Kidney epithelial cell (primary cell): ENCODE measurements at regions not wholly inside any gene's neighbourhood (a gene's known extent, or its start where the extent isn't known, plus 50 kb on each side); places are given as distances from the start of the nearest gene placed in this dataset.
A peak's percentile ranks its signal among the peaks of the same experiment; 100 is the strongest.

Source experiments
- DNase-seq: peaks from one replicate; pipeline ENCODE4 v3.0.0-alpha.2; 2010; ENCODE audit warnings: low read depth
- H3K27me3 ChIP-seq: 2 replicates; pipeline ENCODE4 v1.6.0; 2011; ENCODE audit warnings: low read length; ENCODE audit not compliant: control insufficient read depth, insufficient read depth
- H3K36me3 ChIP-seq: 2 replicates; pipeline ENCODE4 v1.5.1; 2011; ENCODE audit warnings: low read length; ENCODE audit not compliant: control insufficient read depth, insufficient read depth
- H3K4me3 ChIP-seq: 2 replicates; pipeline ENCODE4 v1.5.1; 2011; ENCODE audit warnings: low read depth, mild to moderate bottlenecking, control low read depth, low read length
- TF ChIP-seq, protein P1 (sequence below): IDR thresholded peaks from 2 replicates; pipeline ENCODE4 v1.5.1; 2011; ENCODE audit warnings: mild to moderate bottlenecking, moderate library complexity, low read length, control low read depth, inconsistent platforms; ENCODE audit not compliant: insufficient read depth, poor library complexity, severe bottlenecking

DNA sequence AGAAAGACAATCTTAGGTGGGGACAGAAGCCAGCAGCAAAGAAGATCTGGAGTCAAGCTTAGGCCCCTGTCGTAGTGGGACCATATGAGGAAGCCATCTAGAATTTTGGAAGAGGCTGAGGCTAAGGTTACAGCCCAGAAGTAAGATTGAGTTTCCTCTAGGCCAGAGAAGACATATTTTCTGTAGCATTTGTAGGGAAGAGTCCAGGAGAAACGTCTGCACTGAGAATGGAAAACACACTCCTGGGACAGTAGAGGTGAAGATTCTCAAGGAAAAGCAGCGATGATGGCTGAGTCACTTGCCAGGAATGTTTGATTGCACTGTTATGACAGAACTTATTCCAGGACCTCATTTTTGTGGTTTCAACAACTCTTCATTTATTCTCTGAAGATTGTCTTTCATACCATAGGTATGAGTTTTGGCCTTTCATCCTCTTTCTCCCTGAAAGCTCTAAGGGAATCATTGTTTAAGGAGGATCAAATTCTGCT lies 107.2 kb downstream of the GTPBP8 start:
- no peaks in the 10 kb centered on the region for H3K27me3 ChIP-seq

GRCh38 chr3:113100063-113100462 lies 109.3 kb downstream of the GTPBP8 start:
- H3K4me3 ChIP-seq: no peak overlapping the region
- H3K27me3 ChIP-seq: no peaks in the 10 kb centered on the region
- TF ChIP-seq, protein P1, sequence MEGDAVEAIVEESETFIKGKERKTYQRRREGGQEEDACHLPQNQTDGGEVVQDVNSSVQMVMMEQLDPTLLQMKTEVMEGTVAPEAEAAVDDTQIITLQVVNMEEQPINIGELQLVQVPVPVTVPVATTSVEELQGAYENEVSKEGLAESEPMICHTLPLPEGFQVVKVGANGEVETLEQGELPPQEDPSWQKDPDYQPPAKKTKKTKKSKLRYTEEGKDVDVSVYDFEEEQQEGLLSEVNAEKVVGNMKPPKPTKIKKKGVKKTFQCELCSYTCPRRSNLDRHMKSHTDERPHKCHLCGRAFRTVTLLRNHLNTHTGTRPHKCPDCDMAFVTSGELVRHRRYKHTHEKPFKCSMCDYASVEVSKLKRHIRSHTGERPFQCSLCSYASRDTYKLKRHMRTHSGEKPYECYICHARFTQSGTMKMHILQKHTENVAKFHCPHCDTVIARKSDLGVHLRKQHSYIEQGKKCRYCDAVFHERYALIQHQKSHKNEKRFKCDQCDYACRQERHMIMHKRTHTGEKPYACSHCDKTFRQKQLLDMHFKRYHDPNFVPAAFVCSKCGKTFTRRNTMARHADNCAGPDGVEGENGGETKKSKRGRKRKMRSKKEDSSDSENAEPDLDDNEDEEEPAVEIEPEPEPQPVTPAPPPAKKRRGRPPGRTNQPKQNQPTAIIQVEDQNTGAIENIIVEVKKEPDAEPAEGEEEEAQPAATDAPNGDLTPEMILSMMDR: no peak
- no peak for DNase-seq
- no peaks in the 10 kb centered on the region for H3K36me3 ChIP-seq

More for the DNA sequence above, 107.2 kb downstream of the GTPBP8 start:
- H3K4me3 ChIP-seq: no peak overlapping the region
- peak; percentile 67 for DNase-seq
- TF ChIP-seq, protein P1: no peak
- H3K36me3 ChIP-seq: no peaks in the 10 kb centered on the region

- TF ChIP-seq, protein P1: no peak
- H3K4me3 ChIP-seq: no peak overlapping the region
- no peak for DNase-seq
- no peaks in the 10 kb centered on the region for H3K27me3 ChIP-seq
- H3K36me3 ChIP-seq: no peaks in the 10 kb centered on the region
These were observed 107.8 kb upstream of the BOC start for GRCh38 chr3:113103588-113103987.

GRCh38 chr3:113104357-113105092 lies 106.8 kb upstream of the BOC start:
- no peak for DNase-seq
- H3K27me3 ChIP-seq: no peaks in the 10 kb centered on the region
- H3K36me3 ChIP-seq: no peaks in the 10 kb centered on the region
- no peak overlapping the region for H3K4me3 ChIP-seq
- TF ChIP-seq, protein P1: no peak

DNA sequence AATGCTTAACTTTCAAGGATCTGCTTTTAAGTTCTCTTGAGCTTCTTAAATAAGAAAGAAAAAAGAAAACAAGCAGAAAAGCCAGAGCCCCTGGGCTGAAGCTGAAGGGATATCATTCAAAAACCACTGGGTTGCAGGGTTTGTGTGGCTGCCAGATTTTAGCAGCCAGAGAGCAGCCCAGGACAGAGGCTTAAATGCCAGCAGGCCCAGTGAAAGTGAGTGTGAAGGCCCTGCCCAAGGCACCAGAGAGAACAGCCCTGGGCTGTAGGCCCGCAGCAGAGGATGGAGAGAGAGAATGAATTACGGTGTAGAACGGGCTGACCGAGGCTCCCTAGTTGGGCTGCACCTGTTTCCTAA lies 106.3 kb upstream of the BOC start:
- Histone ChIP-seq H3K36me3 (no peaks in the 10 kb centered on the region), H3K27me3 (no peaks in the 10 kb centered on the region), H3K4me3 (no peak overlapping the region)
- DNase-seq: no peak
- TF ChIP-seq, protein P1: no peak
